MCF 10A (cell line): ENCODE measurements at regions not wholly inside any gene's neighbourhood (a gene's known extent, or its start where the extent isn't known, plus 50 kb on each side); places are given as distances from the start of the nearest gene placed in this dataset.

Source experiments
- BruUV-seq: library from RNA; stranded (reverse); fragments of 400-500 nt; replicated peaks from 2 replicates; lab custom pipeline; 2021; lab: Mats Ljungman, UMichigan
- CTCF ChIA-PET: fragments of 300-600 bp; sonication (Branson Sonifier 250); formaldehyde crosslinking; extraction: SDS; loops from one replicate; lab custom pipeline; 2021; ENCODE audit warnings: antibody characterized with exemption, inconsistent platforms; lab: Yijun Ruan, JAX
- POLR2A ChIA-PET: fragments of 300-600, 350-650 bp; sonication (Branson Sonifier 250); formaldehyde crosslinking; extraction: SDS; loops from one replicate; lab custom pipeline; 2020; ENCODE audit warnings: antibody characterized with exemption, inconsistent platforms; lab: Yijun Ruan, JAX
- DNase-seq: peaks from one replicate; pipeline ENCODE4 v3.0.0-alpha.2; 2018; ENCODE audit not compliant: unreplicated experiment
- H3K27ac Mint-ChIP-seq: one replicate; pipeline ENCODE4 v1.8.0; 2022; ENCODE audit warnings: mild to moderate bottlenecking, low read depth, mixed read lengths; ENCODE audit not compliant: unreplicated experiment
- H3K27me3 Mint-ChIP-seq: one replicate; pipeline ENCODE4 v1.8.0; 2022; ENCODE audit warnings: mixed read lengths; ENCODE audit not compliant: insufficient read depth, unreplicated experiment
- H3K36me3 Mint-ChIP-seq: one replicate; pipeline ENCODE4 v1.8.0; 2022; ENCODE audit warnings: mild to moderate bottlenecking, moderate library complexity, mixed read lengths; ENCODE audit not compliant: insufficient read depth, unreplicated experiment
- H3K4me1 Mint-ChIP-seq: one replicate; pipeline ENCODE4 v1.8.0; 2022; ENCODE audit warnings: mixed read lengths; ENCODE audit not compliant: insufficient read depth, unreplicated experiment
- H3K4me3 Mint-ChIP-seq: one replicate; pipeline ENCODE4 v1.8.0; 2022; ENCODE audit warnings: mild to moderate bottlenecking, moderate library complexity, mixed read lengths; ENCODE audit not compliant: unreplicated experiment
- H3K9me3 Mint-ChIP-seq: one replicate; pipeline ENCODE4 v1.8.0; 2022; ENCODE audit warnings: mixed read lengths; ENCODE audit not compliant: unreplicated experiment
- intact Hi-C: fragments of 100-400 bp; cut with micrococcal nuclease; formaldehyde crosslinking; loops from 2 replicates; pipeline ENCODE4 v1.14.1; 2022
- TF ChIP-seq, protein P1 (sequence below): fragments of 200-600 bp; IDR thresholded peaks from one replicate; pipeline ENCODE4 v1.8.0; 2022; ENCODE audit warnings: antibody characterized with exemption, mild to moderate bottlenecking; ENCODE audit not compliant: unreplicated experiment

GRCh38 chr3:8421711-8422110 lies 79.9 kb upstream of the LMCD1 start:
- peaks cover 7% of the 10 kb centered on the region for H3K4me1 Mint-ChIP-seq
- H3K36me3 Mint-ChIP-seq = no peaks in the 10 kb centered on the region
- no peak for DNase-seq
- no peak overlapping the region for H3K4me3 Mint-ChIP-seq
- ChIA-PET POLR2A (no interaction called here), CTCF (interaction anchor here (0.7 to 0.9 kb wide), 2 partner anchors 98 to 167 kb away, joined by 3 read pairs; no protein-coding TSS in a partner anchor)
- H3K27me3 Mint-ChIP-seq = no peaks in the 10 kb centered on the region
- H3K9me3 Mint-ChIP-seq = no peaks in the 10 kb centered on the region
- no TSS peak for BruUV-seq
- TF ChIP-seq, protein P1, sequence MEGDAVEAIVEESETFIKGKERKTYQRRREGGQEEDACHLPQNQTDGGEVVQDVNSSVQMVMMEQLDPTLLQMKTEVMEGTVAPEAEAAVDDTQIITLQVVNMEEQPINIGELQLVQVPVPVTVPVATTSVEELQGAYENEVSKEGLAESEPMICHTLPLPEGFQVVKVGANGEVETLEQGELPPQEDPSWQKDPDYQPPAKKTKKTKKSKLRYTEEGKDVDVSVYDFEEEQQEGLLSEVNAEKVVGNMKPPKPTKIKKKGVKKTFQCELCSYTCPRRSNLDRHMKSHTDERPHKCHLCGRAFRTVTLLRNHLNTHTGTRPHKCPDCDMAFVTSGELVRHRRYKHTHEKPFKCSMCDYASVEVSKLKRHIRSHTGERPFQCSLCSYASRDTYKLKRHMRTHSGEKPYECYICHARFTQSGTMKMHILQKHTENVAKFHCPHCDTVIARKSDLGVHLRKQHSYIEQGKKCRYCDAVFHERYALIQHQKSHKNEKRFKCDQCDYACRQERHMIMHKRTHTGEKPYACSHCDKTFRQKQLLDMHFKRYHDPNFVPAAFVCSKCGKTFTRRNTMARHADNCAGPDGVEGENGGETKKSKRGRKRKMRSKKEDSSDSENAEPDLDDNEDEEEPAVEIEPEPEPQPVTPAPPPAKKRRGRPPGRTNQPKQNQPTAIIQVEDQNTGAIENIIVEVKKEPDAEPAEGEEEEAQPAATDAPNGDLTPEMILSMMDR = no peak
- no peak overlapping the region for H3K27ac Mint-ChIP-seq
- intact Hi-C loops = no loop called here

- intact Hi-C loops = no loop called here
- no peaks in the 10 kb centered on the region for H3K27me3 Mint-ChIP-seq
- no TSS peak for BruUV-seq
Measured at GRCh38 chr3:8423307-8423706, 78.3 kb upstream of the LMCD1 start.

GRCh38 chr3:8424281-8424680 lies 77.3 kb upstream of the LMCD1 start:
- H3K4me1 Mint-ChIP-seq = no peaks in the 10 kb centered on the region
- TF ChIP-seq, protein P1 = no peak
- H3K36me3 Mint-ChIP-seq = no peaks in the 10 kb centered on the region
- BruUV-seq = no TSS peak
- H3K9me3 Mint-ChIP-seq = no peaks in the 10 kb centered on the region
- intact Hi-C loops = no loop called here
- no peaks in the 10 kb centered on the region for H3K27me3 Mint-ChIP-seq
- H3K4me3 Mint-ChIP-seq = no peak overlapping the region
- POLR2A ChIA-PET = no interaction called here
- CTCF ChIA-PET = interaction anchor here (0.5 to 1.8 kb wide), 7 partner anchors 8 to 205 kb away, joined by 3 to 6 read pairs (median 4); no protein-coding TSS in a partner anchor
- no peak for DNase-seq
- H3K27ac Mint-ChIP-seq = no peak overlapping the region

More at GRCh38 chr3:8423307-8423706, 78.3 kb upstream of the LMCD1 start:
- Mint-ChIP-seq H3K9me3 (no peaks in the 10 kb centered on the region), H3K36me3 (no peaks in the 10 kb centered on the region), H3K27ac (no peak overlapping the region), H3K4me1 (no peaks in the 10 kb centered on the region), H3K4me3 (no peak overlapping the region)
- no peak for DNase-seq
- CTCF ChIA-PET = interaction anchor here (0.7 to 1.8 kb wide), 4 partner anchors 8 to 184 kb away, joined by 3 to 6 read pairs (median 4); no protein-coding TSS in a partner anchor
- POLR2A ChIA-PET = no interaction called here
- TF ChIP-seq, protein P1 = no peak

DNA sequence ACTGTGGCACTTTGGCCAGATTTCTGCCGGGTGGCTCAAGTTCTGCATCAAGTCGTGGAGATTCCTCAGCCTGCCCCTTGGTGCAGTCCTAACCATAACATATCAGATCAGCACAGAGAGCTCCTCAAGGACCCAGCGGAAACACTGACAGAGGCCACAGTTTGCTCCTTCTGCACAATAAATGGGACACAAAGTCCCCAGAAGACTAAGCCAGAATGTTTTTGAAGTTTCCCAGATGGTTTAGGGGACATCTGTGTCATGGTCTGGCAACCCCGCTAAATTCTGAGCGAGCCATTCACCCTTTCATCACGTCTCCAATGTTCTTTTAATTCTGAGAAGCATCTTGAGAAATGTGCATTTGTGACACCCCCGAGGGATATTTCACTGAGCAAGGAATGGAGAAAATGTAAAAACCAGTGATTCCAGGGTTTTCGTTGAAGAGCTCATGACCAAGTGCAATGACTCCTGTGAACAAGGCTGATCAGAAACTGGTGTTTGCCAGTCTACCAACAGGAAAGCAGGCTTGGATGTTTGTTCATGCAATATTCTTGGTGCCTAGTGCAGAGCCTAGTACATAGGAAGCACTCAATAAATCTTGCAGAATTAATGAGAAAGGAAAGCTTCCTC lies 64.8 kb upstream of the LMCD1 start:
- no peaks in the 10 kb centered on the region for H3K4me1 Mint-ChIP-seq
- no peaks in the 10 kb centered on the region for H3K36me3 Mint-ChIP-seq
- TF ChIP-seq, protein P1 = no peak
- no TSS peak for BruUV-seq
- H3K4me3 Mint-ChIP-seq = no peak overlapping the region
- H3K9me3 Mint-ChIP-seq = no peaks in the 10 kb centered on the region
- CTCF ChIA-PET = interaction anchor here (0.6 to 1.5 kb wide), 2 partner anchors 18 to 197 kb away, joined by 3 to 4 read pairs; no protein-coding TSS in a partner anchor
- H3K27ac Mint-ChIP-seq = no peak overlapping the region
- no peak for DNase-seq
- peaks cover 11% of the 10 kb centered on the region for H3K27me3 Mint-ChIP-seq
- intact Hi-C loops = no loop called here
- POLR2A ChIA-PET = interaction anchor here (0.7 kb wide), 1 partner anchor 62 kb away, joined by 4 read pairs; no protein-coding TSS in a partner anchor
